ENCODE measurements at regions not wholly inside any gene's neighbourhood (a gene's known extent, or its start where the extent isn't known, plus 50 kb on each side); places are given as distances from the start of the nearest gene placed in this dataset.
A peak's percentile ranks its signal among the peaks of the same experiment; 100 is the strongest.
"Not testable (repeated sequence)": the region's sequence is repeated elsewhere in the genome, so short reads cannot be mapped to it uniquely, and the experiment has no call there.

DNA sequence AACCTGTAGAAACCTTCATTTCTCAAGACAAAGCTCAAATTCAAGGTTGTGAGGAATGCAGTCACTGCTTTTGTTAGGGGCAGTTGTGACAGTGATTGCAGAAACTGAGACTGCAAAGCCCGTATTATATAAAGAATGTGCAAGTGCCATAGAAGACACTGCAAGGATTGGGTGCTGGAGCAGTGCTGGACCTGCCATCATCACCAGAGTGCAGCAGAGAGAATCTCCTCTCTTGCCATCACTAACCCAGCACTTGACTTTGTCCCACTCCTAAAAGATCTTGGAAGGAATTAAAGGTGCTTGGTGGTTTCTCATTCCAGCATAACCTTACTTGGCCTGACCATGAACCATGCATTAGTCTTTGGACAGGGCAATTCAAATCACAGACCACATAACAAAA is 81.1 kb upstream of the VKORC1L1 start:
- not testable (repeated sequence) for DNase-seq; H2AK5ac ChIP-seq (ENCODE audit: low read length, severe bottlenecking); H3K9me3 ChIP-seq (ENCODE audit: control insufficient read depth, low read length); H3K4me3 ChIP-seq (ENCODE audit: insufficient read depth in 1 of 2, low read depth in 1 of 2, low read length in 2 of 2); H4K8ac ChIP-seq (ENCODE audit: low read length); H2BK12ac ChIP-seq (ENCODE audit: low read length in 2 of 2); H3K27ac ChIP-seq (ENCODE audit: low read length, poor library complexity, severe bottlenecking); H3K36me3 ChIP-seq (ENCODE audit: control insufficient read depth in 1 of 2, insufficient read depth in 2 of 2, low read depth in 1 of 2, low read length in 2 of 2); H3K27me3 ChIP-seq (ENCODE audit: control insufficient read depth in 1 of 2, insufficient read depth in 1 of 2, low read length in 2 of 2); H2BK5ac ChIP-seq (ENCODE audit: low read depth, low read length, poor library complexity, severe bottlenecking); H3K14ac ChIP-seq (ENCODE audit: low read length in 2 of 2); H3K4ac ChIP-seq (ENCODE audit: low read depth in 1 of 2, low read length in 2 of 2); H4K91ac ChIP-seq (ENCODE audit: low read length); H2BK15ac ChIP-seq (ENCODE audit: low read depth, poor library complexity, severe bottlenecking); H3K9ac ChIP-seq (ENCODE audit: low read length); H2BK120ac ChIP-seq (ENCODE audit: low read depth, low read length); H3K4me1 ChIP-seq (ENCODE audit: control insufficient read depth, insufficient read depth, low read depth, low read length); H3K18ac ChIP-seq (ENCODE audit: low read depth in 1 of 2, low read length in 2 of 2); H3K23ac ChIP-seq (ENCODE audit: low read length in 2 of 2); H3K4me2 ChIP-seq (ENCODE audit: low read length, poor library complexity, severe bottlenecking); H2AFZ ChIP-seq (ENCODE audit: low read depth, low read length); H3K79me1 ChIP-seq (replicated peaks; ENCODE audit: low read length, poor library complexity, severe bottlenecking)
- WGBS = 38% methylated on average over 1 of the region's 1 CpG

DNA sequence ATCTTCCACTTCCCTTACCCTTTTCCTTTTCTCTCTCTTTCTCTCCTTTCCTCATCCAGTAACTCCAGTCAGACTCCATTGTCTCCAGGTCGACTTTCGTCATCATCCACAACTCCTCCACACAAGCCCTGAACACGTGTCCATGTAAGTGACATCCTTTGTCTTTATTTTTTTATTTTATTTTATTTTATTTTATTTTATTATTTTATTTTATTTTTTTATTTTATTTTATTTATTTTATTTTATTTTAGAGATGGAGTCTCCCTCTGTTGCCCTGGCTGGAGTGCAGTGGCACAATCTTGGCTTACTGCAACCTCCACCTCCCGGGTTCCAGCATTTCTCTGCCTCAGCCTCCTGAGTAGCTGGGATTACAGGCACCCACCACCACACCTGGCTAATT is 80.1 kb upstream of the VKORC1L1 start:
- H2AFZ ChIP-seq (ENCODE audit: low read depth, low read length); H2BK5ac ChIP-seq (ENCODE audit: low read depth, low read length, poor library complexity, severe bottlenecking); H4K8ac ChIP-seq (ENCODE audit: low read length); H3K79me1 ChIP-seq (replicated peaks; ENCODE audit: low read length, poor library complexity, severe bottlenecking); H3K9ac ChIP-seq (ENCODE audit: low read length); H3K4ac ChIP-seq (ENCODE audit: low read depth in 1 of 2, low read length in 2 of 2); H3K36me3 ChIP-seq (ENCODE audit: control insufficient read depth in 1 of 2, insufficient read depth in 2 of 2, low read depth in 1 of 2, low read length in 2 of 2); H3K27me3 ChIP-seq (ENCODE audit: control insufficient read depth in 1 of 2, insufficient read depth in 1 of 2, low read length in 2 of 2); H3K27ac ChIP-seq (ENCODE audit: low read length, poor library complexity, severe bottlenecking); H3K9me3 ChIP-seq (ENCODE audit: control insufficient read depth, low read length); H2BK15ac ChIP-seq (ENCODE audit: low read depth, poor library complexity, severe bottlenecking); DNase-seq; H3K23ac ChIP-seq (ENCODE audit: low read length in 2 of 2); H3K4me3 ChIP-seq (ENCODE audit: insufficient read depth in 1 of 2, low read depth in 1 of 2, low read length in 2 of 2); H3K14ac ChIP-seq (ENCODE audit: low read length in 2 of 2); H2AK5ac ChIP-seq (ENCODE audit: low read length, severe bottlenecking); H2BK120ac ChIP-seq (ENCODE audit: low read depth, low read length); H3K18ac ChIP-seq (ENCODE audit: low read depth in 1 of 2, low read length in 2 of 2); H3K4me2 ChIP-seq (ENCODE audit: low read length, poor library complexity, severe bottlenecking); H4K91ac ChIP-seq (ENCODE audit: low read length); H2BK12ac ChIP-seq (ENCODE audit: low read length in 2 of 2); H3K4me1 ChIP-seq (ENCODE audit: control insufficient read depth, insufficient read depth, low read depth, low read length): not testable (repeated sequence)
- WGBS = 100% methylated on average over 3 of the region's 4 CpGs

DNA sequence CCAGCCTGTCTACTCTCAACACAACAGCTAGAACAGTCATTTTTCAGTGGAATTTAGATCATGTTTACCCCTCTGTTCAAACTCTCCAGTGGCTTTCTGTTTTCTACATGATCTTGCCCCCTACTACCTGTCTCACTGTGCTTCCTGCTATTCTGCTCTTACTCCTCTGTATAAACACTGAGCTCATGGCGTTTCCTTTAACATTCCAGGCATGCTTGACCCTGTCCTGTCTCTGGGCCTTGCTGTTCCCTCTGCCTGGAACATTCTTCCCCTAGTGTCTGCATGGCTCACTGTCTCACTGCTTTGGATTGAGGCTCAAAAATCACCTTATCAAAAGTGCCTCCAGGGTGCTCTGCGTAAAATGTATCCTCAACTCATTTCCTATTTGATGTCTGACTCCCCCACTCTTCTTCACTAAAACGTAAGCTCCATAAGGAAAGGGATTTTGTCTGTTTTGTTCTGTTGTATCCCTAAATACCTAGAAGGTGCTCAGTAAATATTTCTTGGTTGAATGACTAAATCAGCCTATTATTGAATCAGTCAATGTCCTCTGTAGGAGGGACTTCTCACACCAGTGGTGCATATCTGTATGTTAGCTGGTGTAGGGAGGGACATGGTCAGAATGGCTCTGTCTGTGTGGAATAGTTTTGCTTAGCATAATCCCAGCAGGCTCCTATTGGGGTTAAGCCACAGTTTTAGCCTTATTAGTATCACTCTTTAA is 78.0 kb upstream of the VKORC1L1 start:
- H3K4ac ChIP-seq (ENCODE audit: low read depth in 1 of 2, low read length in 2 of 2); H2AFZ ChIP-seq (ENCODE audit: low read depth, low read length); H4K91ac ChIP-seq (ENCODE audit: low read length); H2AK5ac ChIP-seq (ENCODE audit: low read length, severe bottlenecking); H3K23ac ChIP-seq (ENCODE audit: low read length in 2 of 2); H3K36me3 ChIP-seq (ENCODE audit: control insufficient read depth in 1 of 2, insufficient read depth in 2 of 2, low read depth in 1 of 2, low read length in 2 of 2); H2BK120ac ChIP-seq (ENCODE audit: low read depth, low read length); H2BK5ac ChIP-seq (ENCODE audit: low read depth, low read length, poor library complexity, severe bottlenecking); H3K79me1 ChIP-seq (replicated peaks; ENCODE audit: low read length, poor library complexity, severe bottlenecking); H2BK15ac ChIP-seq (ENCODE audit: low read depth, poor library complexity, severe bottlenecking); H3K18ac ChIP-seq (ENCODE audit: low read depth in 1 of 2, low read length in 2 of 2); H3K4me1 ChIP-seq (ENCODE audit: control insufficient read depth, insufficient read depth, low read depth, low read length); H3K14ac ChIP-seq (ENCODE audit: low read length in 2 of 2); H4K8ac ChIP-seq (ENCODE audit: low read length); H3K4me3 ChIP-seq (ENCODE audit: insufficient read depth in 1 of 2, low read depth in 1 of 2, low read length in 2 of 2); H3K27me3 ChIP-seq (ENCODE audit: control insufficient read depth in 1 of 2, insufficient read depth in 1 of 2, low read length in 2 of 2); H3K9ac ChIP-seq (ENCODE audit: low read length); H3K9me3 ChIP-seq (ENCODE audit: control insufficient read depth, low read length); H2BK12ac ChIP-seq (ENCODE audit: low read length in 2 of 2); H3K4me2 ChIP-seq (ENCODE audit: low read length, poor library complexity, severe bottlenecking): not testable (repeated sequence)
- peak overlapping the region; percentile 42 for H3K27ac ChIP-seq (ENCODE audit: low read length, poor library complexity, severe bottlenecking)
- peak; percentile 39 for DNase-seq
- 6% methylated on average over 1 of the region's 3 CpGs for WGBS

DNA sequence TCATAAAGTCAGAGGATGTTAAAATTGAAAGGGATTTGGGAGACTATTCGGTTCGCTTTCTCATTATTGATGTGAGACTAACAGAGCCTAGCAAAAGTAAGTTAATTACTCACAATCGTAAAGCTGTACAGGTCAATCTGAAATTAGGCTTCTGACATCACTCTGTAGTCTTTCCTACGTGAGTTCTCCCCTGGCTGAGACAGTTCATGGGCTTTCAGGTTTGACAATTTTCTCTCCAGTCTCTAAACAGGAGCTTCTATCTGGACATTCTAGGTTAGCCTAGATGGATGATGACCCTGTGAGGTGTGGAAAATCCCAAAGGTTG is 77.5 kb upstream of the VKORC1L1 start:
- H3K27me3 ChIP-seq (ENCODE audit: control insufficient read depth in 1 of 2, insufficient read depth in 1 of 2, low read length in 2 of 2); H3K9me3 ChIP-seq (ENCODE audit: control insufficient read depth, low read length); H3K36me3 ChIP-seq (ENCODE audit: control insufficient read depth in 1 of 2, insufficient read depth in 2 of 2, low read depth in 1 of 2, low read length in 2 of 2); H3K4ac ChIP-seq (ENCODE audit: low read depth in 1 of 2, low read length in 2 of 2); H3K23ac ChIP-seq (ENCODE audit: low read length in 2 of 2); H2BK5ac ChIP-seq (ENCODE audit: low read depth, low read length, poor library complexity, severe bottlenecking); H3K4me3 ChIP-seq (ENCODE audit: insufficient read depth in 1 of 2, low read depth in 1 of 2, low read length in 2 of 2); H2BK12ac ChIP-seq (ENCODE audit: low read length in 2 of 2); H4K8ac ChIP-seq (ENCODE audit: low read length); H3K4me2 ChIP-seq (ENCODE audit: low read length, poor library complexity, severe bottlenecking); H4K91ac ChIP-seq (ENCODE audit: low read length); H3K79me1 ChIP-seq (replicated peaks; ENCODE audit: low read length, poor library complexity, severe bottlenecking); H2AFZ ChIP-seq (ENCODE audit: low read depth, low read length); H2BK120ac ChIP-seq (ENCODE audit: low read depth, low read length); H3K4me1 ChIP-seq (ENCODE audit: control insufficient read depth, insufficient read depth, low read depth, low read length); H2BK15ac ChIP-seq (ENCODE audit: low read depth, poor library complexity, severe bottlenecking); H3K18ac ChIP-seq (ENCODE audit: low read depth in 1 of 2, low read length in 2 of 2); DNase-seq; H3K9ac ChIP-seq (ENCODE audit: low read length); H2AK5ac ChIP-seq (ENCODE audit: low read length, severe bottlenecking): not testable (repeated sequence)
- WGBS = 97% methylated on average over 4 of the region's 4 CpGs
- Histone ChIP-seq H3K27ac (ENCODE audit: low read length, poor library complexity, severe bottlenecking) (peak overlapping the region; percentile 42), H3K14ac (ENCODE audit: low read length in 2 of 2) (peak overlapping the region in 1 of 2 experiments; percentile 63)
